ENCODE measurements at regions not wholly inside any gene's neighbourhood (a gene's known extent, or its start where the extent isn't known, plus 50 kb on each side); places are given as distances from the start of the nearest gene placed in this dataset.
A peak's percentile ranks its signal among the peaks of the same experiment; 100 is the strongest.

DNA sequence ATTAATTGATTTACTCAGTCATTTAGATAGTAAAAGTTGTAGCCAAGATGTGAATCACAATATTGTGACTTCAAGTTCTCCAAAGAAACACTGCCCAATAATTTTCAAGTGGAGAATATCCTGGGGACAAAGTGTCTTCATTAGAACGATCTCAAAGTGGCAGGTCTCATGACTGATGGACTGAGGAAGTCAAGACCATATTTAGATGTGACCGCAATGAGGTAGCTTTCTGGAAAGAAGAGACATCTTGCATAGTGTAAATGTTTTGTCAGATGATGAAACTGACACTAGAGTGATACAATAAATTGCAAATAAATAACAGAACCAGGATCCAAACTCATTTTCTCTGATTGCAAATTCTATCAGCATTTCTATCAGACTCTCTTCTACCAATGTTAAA, 1476.9 kb downstream of the EFNB2 start:
- POLR2A ChIA-PET, result no interaction called here
- DNase-seq (ENCODE audit: extremely low spot score), result no peak
- CTCF ChIA-PET, result interaction anchor here (0.9 kb wide), 1 partner anchor 10 kb away, joined by 6 read pairs; no protein-coding TSS in a partner anchor
- TF ChIP-seq, protein P1, sequence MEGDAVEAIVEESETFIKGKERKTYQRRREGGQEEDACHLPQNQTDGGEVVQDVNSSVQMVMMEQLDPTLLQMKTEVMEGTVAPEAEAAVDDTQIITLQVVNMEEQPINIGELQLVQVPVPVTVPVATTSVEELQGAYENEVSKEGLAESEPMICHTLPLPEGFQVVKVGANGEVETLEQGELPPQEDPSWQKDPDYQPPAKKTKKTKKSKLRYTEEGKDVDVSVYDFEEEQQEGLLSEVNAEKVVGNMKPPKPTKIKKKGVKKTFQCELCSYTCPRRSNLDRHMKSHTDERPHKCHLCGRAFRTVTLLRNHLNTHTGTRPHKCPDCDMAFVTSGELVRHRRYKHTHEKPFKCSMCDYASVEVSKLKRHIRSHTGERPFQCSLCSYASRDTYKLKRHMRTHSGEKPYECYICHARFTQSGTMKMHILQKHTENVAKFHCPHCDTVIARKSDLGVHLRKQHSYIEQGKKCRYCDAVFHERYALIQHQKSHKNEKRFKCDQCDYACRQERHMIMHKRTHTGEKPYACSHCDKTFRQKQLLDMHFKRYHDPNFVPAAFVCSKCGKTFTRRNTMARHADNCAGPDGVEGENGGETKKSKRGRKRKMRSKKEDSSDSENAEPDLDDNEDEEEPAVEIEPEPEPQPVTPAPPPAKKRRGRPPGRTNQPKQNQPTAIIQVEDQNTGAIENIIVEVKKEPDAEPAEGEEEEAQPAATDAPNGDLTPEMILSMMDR (IDR thresholded peaks at IDR 0.05; ENCODE audit: control extremely low read depth, extremely low read depth, low read depth, missing control alignments), result no peak

DNA sequence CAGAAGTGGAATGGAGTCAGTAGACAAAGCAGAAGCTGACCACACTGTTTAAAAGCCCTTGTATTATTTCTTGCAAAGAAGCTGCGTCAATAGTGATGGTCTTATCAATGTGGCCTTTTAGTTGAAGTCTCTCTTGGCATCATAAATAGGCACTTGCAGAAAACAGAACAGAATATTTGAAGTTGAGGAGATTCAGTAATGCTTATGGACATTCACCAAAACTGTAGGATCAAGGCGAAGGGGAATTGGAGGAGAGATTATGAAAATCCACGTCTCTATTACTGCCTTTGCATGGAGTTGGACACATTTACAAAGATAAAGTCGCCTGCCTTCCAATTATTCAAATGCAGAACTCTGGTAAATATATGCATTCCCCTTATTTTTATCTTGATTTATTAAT, 1482.8 kb downstream of the EFNB2 start:
- CTCF ChIA-PET, result no interaction called here
- TF ChIP-seq, protein P1 (IDR thresholded peaks at IDR 0.05; ENCODE audit: control extremely low read depth, extremely low read depth, low read depth, missing control alignments), result no peak
- POLR2A ChIA-PET, result interaction anchor here (0.6 kb wide), 1 partner anchor 39 kb away, joined by 5 read pairs; no protein-coding TSS in a partner anchor
- DNase-seq (ENCODE audit: extremely low spot score), result no peak

DNA sequence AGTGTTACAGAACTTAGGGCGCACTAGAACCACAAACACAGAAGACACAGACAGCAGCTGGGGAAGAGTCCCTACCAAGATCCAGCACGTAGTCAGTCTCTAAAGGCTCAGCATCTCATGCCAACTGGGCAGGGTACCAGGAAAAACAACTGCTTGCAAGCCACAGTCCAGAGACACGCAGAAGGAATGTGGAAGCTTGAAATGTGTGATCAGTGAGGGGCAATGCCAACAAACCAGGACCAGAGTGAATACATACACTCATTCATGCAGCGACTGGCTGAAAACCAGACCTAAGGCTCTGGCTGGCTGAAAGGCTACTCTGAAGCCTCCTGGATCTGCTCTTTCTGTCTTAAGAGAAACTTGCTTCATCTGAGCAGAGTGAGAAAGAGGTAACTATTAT, 1484.8 kb downstream of the EFNB2 start:
- no peak for DNase-seq (ENCODE audit: extremely low spot score)
- TF ChIP-seq, protein P1 (IDR thresholded peaks at IDR 0.05; ENCODE audit: control extremely low read depth, extremely low read depth, low read depth, missing control alignments), result peak; percentile 1
- ChIA-PET POLR2A (no interaction called here), CTCF (no interaction called here)

DNA sequence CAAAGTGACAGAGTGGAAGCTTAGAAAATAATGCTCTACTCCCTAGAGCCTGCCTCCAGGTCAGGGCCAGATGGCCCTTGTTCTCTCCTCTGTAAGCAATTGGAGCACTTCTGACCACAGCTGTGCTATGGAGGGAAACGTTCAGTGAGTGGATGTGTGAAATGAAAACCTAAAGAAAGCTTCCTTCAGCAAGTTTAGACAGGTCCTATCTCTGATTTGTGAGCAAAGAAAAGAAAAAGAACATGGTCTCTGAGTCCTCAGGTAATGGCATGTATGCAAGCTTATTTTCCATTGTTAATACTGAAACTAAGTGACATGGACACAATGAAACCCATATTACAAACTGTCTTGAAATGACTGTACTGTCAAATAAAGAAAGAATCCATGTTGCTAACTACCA, 1486.8 kb downstream of the EFNB2 start:
- TF ChIP-seq, protein P1 (IDR thresholded peaks at IDR 0.05; ENCODE audit: control extremely low read depth, extremely low read depth, low read depth, missing control alignments), result no peak
- ChIA-PET CTCF (interaction anchor here (0.8 to 2.8 kb wide), 5 partner anchors 10 to 1413 kb away, joined by 3 to 11 read pairs (median 3); no protein-coding TSS in a partner anchor), POLR2A (no interaction called here)
- DNase-seq (ENCODE audit: extremely low spot score), result peak; percentile 14

DNA sequence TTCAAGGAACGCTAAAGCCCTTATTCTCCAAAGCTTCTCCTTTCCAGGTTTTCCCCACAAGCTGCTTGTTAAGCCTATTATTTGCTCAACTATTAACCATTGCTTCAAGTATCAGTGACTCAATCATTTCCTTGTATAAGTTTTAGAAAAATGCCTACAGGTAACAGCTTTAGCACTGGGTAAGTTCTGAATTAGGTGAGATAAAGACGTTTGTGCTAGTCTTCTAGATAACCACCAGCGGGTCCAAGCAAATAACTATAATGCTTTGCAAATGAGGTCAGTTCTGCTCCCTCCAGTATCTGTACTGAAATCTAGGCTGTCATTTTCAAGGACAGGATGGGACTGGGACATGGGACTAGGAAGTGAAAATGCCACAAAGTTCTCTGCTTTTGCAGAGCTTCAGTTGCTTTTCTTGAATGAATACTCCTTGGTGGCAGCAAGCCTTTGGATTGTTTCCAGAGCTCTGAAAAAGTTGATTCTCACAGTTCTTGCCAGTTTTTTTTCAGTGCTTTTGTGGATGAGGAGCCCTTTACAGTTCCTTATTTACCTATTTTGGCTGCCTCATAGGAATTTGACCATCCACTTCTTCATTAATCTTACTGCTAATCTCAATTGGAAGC, 1487.7 kb downstream of the EFNB2 start:
- ChIA-PET CTCF (interaction anchor here (1.6 to 2.8 kb wide), 2 partner anchors 10 to 11 kb away, joined by 6 to 11 read pairs; no protein-coding TSS in a partner anchor), POLR2A (no interaction called here)
- TF ChIP-seq, protein P1 (IDR thresholded peaks at IDR 0.05; ENCODE audit: control extremely low read depth, extremely low read depth, low read depth, missing control alignments), result no peak
- no peak for DNase-seq (ENCODE audit: extremely low spot score)

DNA sequence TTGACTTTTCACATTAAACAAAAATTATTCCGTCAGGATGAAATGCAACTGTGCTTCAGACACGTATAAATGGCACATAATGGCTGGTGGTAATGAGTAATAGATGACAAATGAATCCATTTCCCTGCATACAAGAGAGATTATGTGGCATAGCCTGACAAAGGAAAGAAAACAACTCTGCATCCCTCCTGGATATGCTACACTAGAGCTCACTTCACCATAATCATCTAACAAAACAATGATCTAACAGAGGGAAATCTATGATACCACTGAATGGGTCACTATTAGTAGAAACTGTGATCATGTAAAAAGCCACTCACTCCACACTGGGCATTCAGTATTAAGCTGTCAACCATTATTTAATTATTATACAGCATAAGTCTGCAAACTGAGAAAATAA, 1498.4 kb downstream of the EFNB2 start:
- ChIA-PET POLR2A (no interaction called here), CTCF (interaction anchor here (0.8 to 2.5 kb wide), 3 partner anchors 8 to 14 kb away, joined by 3 to 11 read pairs (median 3); no protein-coding TSS in a partner anchor)
- DNase-seq (ENCODE audit: extremely low spot score), result no peak
- TF ChIP-seq, protein P1 (IDR thresholded peaks at IDR 0.05; ENCODE audit: control extremely low read depth, extremely low read depth, low read depth, missing control alignments), result no peak
